ENCODE measurements at regions not wholly inside any gene's neighbourhood (a gene's known extent, or its start where the extent isn't known, plus 50 kb on each side); places are given as distances from the start of the nearest gene placed in this dataset.

GRCh38 chr4:141826260-141826659 is 189.9 kb downstream of the IL15 start:
- no peak for TF ChIP-seq GATA2 (IDR thresholded peaks at IDR 0.05; ENCODE audit: low read depth, low read length)
- no peak for TF ChIP-seq GATA3 (IDR thresholded peaks at IDR 0.05; ENCODE audit: low read depth, low read length)

All from SH-SY5Y (cell line).